MM.1S (cell line): ENCODE measurements at regions not wholly inside any gene's neighbourhood (a gene's known extent, or its start where the extent isn't known, plus 50 kb on each side); places are given as distances from the start of the nearest gene placed in this dataset.

Source experiments
- EZH2 ChIP-seq: fragments of 300-600 bp; sonication (generic); optimal IDR thresholded peaks from 2 replicates; pipeline ENCODE3; 2017; ENCODE audit warnings: low read depth, mild to moderate bottlenecking, antibody characterized with exemption, low read length, mixed read lengths
- EZH2phosphoT487 ChIP-seq: fragments of 300-600 bp; sonication (generic); IDR thresholded peaks from 2 replicates; pipeline ENCODE4 v1.6.1; 2018; ENCODE audit warnings: antibody characterized with exemption, low read length
- TF ChIP-seq, protein P1 (sequence below): fragments of 300-600 bp; sonication (generic); IDR thresholded peaks from 2 replicates; pipeline ENCODE4 v1.5.1; 2016; ENCODE audit warnings: antibody characterized with exemption, low read length, mixed read lengths

DNA sequence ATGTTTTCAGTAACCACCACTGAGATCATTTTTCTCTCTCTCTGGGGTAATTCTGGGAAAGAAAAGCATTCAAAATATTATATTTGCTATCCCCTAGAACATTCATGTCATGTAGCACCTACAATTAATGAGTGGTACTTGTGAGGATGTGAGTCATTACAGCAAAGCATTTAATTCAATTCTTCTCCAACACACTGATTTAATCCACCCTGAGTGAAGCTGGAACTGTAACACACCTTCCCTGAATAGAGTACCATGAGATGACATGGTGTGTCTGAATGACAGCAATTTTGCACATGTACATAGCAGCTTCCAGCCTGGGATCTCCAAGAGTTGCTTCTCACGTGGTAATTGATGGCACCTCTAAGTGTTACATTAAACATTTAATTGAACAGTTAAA lies 207.1 kb upstream of the SLC14A2 start:
- TF ChIP-seq, protein P1, sequence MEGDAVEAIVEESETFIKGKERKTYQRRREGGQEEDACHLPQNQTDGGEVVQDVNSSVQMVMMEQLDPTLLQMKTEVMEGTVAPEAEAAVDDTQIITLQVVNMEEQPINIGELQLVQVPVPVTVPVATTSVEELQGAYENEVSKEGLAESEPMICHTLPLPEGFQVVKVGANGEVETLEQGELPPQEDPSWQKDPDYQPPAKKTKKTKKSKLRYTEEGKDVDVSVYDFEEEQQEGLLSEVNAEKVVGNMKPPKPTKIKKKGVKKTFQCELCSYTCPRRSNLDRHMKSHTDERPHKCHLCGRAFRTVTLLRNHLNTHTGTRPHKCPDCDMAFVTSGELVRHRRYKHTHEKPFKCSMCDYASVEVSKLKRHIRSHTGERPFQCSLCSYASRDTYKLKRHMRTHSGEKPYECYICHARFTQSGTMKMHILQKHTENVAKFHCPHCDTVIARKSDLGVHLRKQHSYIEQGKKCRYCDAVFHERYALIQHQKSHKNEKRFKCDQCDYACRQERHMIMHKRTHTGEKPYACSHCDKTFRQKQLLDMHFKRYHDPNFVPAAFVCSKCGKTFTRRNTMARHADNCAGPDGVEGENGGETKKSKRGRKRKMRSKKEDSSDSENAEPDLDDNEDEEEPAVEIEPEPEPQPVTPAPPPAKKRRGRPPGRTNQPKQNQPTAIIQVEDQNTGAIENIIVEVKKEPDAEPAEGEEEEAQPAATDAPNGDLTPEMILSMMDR = no peak
- TF ChIP-seq EZH2 (no peak), EZH2phosphoT487 (no peak)
